GM23248 (cell line): ENCODE measurements at regions not wholly inside any gene's neighbourhood (a gene's known extent, or its start where the extent isn't known, plus 50 kb on each side); places are given as distances from the start of the nearest gene placed in this dataset.
"Not testable (repeated sequence)": the region's sequence is repeated elsewhere in the genome, so short reads cannot be mapped to it uniquely, and the experiment has no call there.

Experiments used
- DNase-seq: peaks from one replicate; pipeline ENCODE4 v3.0.0-alpha.2; 2015
- H2AFZ ChIP-seq: fragments of 200-600 bp; sonication (generic); 2 replicates; pipeline ENCODE4 v1.6.1; 2016; ENCODE audit warnings: antibody characterized with exemption
- H3F3A ChIP-seq: fragments of 200-600 bp; sonication (generic); 2 replicates; pipeline ENCODE4 v1.6.1; 2016; ENCODE audit warnings: mild to moderate bottlenecking, antibody characterized with exemption, mixed run types; ENCODE audit not compliant: insufficient read depth
- H3K27ac ChIP-seq: fragments of 200-600 bp; sonication (generic); 2 replicates; pipeline ENCODE4 v1.5.1; 2016; ENCODE audit warnings: mild to moderate bottlenecking
- H3K27me3 ChIP-seq: fragments of 200-600 bp; sonication (generic); replicated peaks from 2 replicates; pipeline ENCODE4 v1.6.1; 2016; ENCODE audit warnings: mild to moderate bottlenecking; ENCODE audit not compliant: insufficient read depth
- H3K36me3 ChIP-seq: fragments of 200-600 bp; sonication (generic); 2 replicates; pipeline ENCODE4 v1.6.1; 2016; ENCODE audit warnings: low read depth, mild to moderate bottlenecking
- H3K4me1 ChIP-seq: fragments of 200-600 bp; sonication (generic); 2 replicates; pipeline ENCODE4 v1.6.1; 2016; ENCODE audit warnings: mild to moderate bottlenecking; ENCODE audit not compliant: insufficient read depth
- H3K4me2 ChIP-seq: fragments of 200-600 bp; sonication (generic); one replicate; pipeline ENCODE4 v1.6.1; 2016; ENCODE audit warnings: mild to moderate bottlenecking; ENCODE audit not compliant: unreplicated experiment
- H3K4me3 ChIP-seq: fragments of 200-600 bp; sonication (generic); 2 replicates; pipeline ENCODE4 v1.5.1; 2016; ENCODE audit warnings: mild to moderate bottlenecking
- H3K79me2 ChIP-seq: fragments of 200-600 bp; sonication (generic); 2 replicates; pipeline ENCODE4 v1.6.1; 2016; ENCODE audit warnings: mild to moderate bottlenecking; ENCODE audit not compliant: insufficient read depth
- H3K9ac ChIP-seq: fragments of 200-600 bp; sonication (generic); 2 replicates; pipeline ENCODE4 v1.6.1; 2016; ENCODE audit warnings: mild to moderate bottlenecking
- H3K9me2 ChIP-seq: fragments of 200-600 bp; sonication (generic); 2 replicates; pipeline ENCODE4 v1.6.1; 2016; ENCODE audit warnings: mixed run types, mild to moderate bottlenecking, moderate library complexity; ENCODE audit not compliant: insufficient read depth
- H3K9me3 ChIP-seq: fragments of 200-600 bp; sonication (generic); one replicate; pipeline ENCODE4 v1.6.1; 2017; ENCODE audit warnings: low read depth
- H4K20me1 ChIP-seq: fragments of 200-600 bp; sonication (generic); 2 replicates; pipeline ENCODE4 v1.6.0; 2016; ENCODE audit not compliant: insufficient read depth
- EZH2 ChIP-seq: fragments of 200-600 bp; sonication (generic); IDR thresholded peaks from 2 replicates; pipeline ENCODE4 v1.6.1; 2018; ENCODE audit warnings: antibody characterized with exemption, mild to moderate bottlenecking; ENCODE audit not compliant: insufficient read depth, poor library complexity, severe bottlenecking
- EZH2phosphoT487 ChIP-seq: fragments of 200-600 bp; sonication (generic); IDR thresholded peaks from 2 replicates; pipeline ENCODE4 v1.6.1; 2018; ENCODE audit warnings: antibody characterized with exemption, moderate library complexity, mild to moderate bottlenecking, low read depth; ENCODE audit not compliant: insufficient read depth
- WGBS, 2 experiments: methylation state at CpG; one replicate each; pipeline ENCODE4 v1.1.6; 2015 to 2017; ENCODE audit warnings: low lambda C conversion rate in 2 of 2, low coverage in 1 of 2; ENCODE audit errors: missing lambda C conversion rate in 2 of 2; 5-methylcytosine and 5-hydroxymethylcytosine counted together
- in situ Hi-C: fragments of 300-500 bp; cut with MboI; formaldehyde crosslinking; loops from 2 replicates; pipeline ENCODE4 v1.15.0; 2020

DNA sequence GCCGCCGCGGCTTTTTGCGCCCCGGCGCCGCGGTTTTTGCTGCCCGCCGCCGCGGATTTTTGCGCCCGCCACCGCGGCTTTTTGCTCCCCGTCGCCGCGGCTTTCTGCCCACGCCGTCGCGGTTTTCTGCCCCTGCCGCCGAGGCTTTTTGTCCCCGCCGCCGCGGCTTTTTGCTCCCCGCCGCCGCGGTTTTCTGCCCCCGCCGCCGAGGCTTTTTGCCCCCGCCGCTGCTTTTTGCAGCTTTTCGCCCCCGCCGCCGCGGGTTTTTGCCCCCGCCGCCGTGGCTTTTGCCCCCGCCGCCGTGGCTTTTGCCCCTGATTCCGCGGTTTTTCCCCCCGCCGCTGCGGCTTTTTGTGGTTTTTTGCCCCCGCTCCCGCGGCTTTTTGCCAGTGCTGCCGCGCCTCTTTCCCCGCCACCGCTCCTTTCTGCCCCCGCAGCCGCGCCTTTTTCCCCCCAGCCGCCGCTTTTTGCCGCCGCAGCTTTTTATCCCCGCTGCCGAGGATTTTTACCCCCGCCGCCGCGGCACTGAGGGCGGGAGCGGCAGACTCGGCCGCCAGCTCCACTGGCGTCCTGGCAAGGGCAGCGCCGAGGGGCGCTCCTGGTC, 518.6 kb upstream of the WSB1 start:
- H3F3A ChIP-seq, result no peaks in the 10 kb centered on the region
- no peak overlapping the region for H3K9ac ChIP-seq
- H3K79me2 ChIP-seq, result no peaks in the 10 kb centered on the region
- H3K4me3 ChIP-seq, result no peak overlapping the region
- in situ Hi-C loops, result no loop called here
- no peaks in the 10 kb centered on the region for H3K4me1 ChIP-seq
- DNase-seq, result no peak
- H3K27ac ChIP-seq, result no peak overlapping the region
- 60 to 67% methylated on average over 22 to 83 of the region's 83 CpGs for WGBS, 2 experiments
- no peak overlapping the region for H3K4me2 ChIP-seq
- H3K9me3 ChIP-seq, result no peaks in the 10 kb centered on the region
- TF ChIP-seq EZH2phosphoT487 (no peak), EZH2 (no peak)
- H4K20me1 ChIP-seq, result no peaks in the 10 kb centered on the region
- no peaks in the 10 kb centered on the region for H3K27me3 ChIP-seq
- H3K9me2 ChIP-seq, result no peaks in the 10 kb centered on the region
- H3K36me3 ChIP-seq, result no peaks in the 10 kb centered on the region
- H2AFZ ChIP-seq, result no peak overlapping the region

DNA sequence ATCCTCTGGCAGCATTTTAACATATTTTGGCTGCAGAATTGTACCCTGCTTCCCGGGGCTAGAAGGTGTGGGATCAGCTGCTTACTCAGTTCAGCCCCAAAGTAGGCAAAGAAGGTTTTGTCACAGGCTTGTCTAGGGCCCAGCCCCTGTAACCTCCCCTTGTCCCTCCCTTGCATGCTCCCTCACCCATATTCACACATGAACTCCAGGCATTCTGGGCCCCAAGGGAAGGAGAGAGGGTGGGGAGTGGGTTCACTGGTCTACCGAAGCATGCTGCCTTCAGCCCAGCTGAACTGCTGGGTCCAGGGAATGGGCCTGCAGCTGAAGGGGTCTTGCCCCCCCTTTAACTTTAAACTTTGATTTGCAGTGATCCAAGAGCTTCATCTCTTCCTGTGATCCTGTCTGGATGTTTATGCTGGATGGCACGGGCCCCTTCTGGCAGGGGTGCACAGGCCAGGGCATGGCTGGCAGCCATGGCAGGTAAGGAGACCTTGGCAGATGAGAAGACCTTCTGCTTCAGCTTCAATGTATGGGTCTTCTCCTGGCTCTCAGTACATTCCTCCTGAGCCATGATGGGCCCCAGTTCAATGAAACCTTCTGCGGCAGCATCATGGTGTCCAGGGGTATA, 513.6 kb upstream of the WSB1 start:
- H3K9me3 ChIP-seq, H3K27me3 ChIP-seq, H3K4me1 ChIP-seq, H3K79me2 ChIP-seq, H3K4me3 ChIP-seq, in situ Hi-C loops, H3K9me2 ChIP-seq, H3K36me3 ChIP-seq, H3F3A ChIP-seq, H2AFZ ChIP-seq, H3K9ac ChIP-seq, H3K27ac ChIP-seq, H4K20me1 ChIP-seq, H3K4me2 ChIP-seq, DNase-seq: not testable (repeated sequence)
- 27 to 31% methylated on average over 4 of the region's 4 CpGs for WGBS, 2 experiments

DNA sequence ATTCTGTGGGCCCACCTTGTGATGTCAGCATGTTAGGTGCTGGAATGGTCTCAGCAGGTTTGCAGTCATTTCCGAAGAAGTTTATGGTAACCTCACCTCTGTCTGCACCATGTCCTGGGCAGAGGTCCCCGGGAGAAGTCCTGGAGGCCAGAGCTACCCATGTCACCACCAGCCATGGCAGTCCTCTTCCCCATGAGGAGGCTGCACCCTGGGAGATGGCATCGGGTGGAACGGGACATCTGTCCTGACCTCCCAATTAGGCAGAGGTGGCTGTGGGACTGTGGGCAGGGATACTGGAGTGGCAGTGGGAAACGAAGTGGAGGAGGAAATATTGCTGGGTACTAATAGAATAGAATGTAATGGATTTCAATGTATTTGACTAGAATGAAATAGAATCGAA, 511.8 kb upstream of the WSB1 start:
- TF ChIP-seq EZH2, result no peak
- TF ChIP-seq EZH2phosphoT487, result no peak
- H3K9me2 ChIP-seq, result no peaks in the 10 kb centered on the region
- H4K20me1 ChIP-seq, result no peaks in the 10 kb centered on the region
- DNase-seq, result no peak
- no peaks in the 10 kb centered on the region for H3K27me3 ChIP-seq
- H3K4me1 ChIP-seq, result no peaks in the 10 kb centered on the region
- H3K9me3 ChIP-seq, result no peaks in the 10 kb centered on the region
- no peaks in the 10 kb centered on the region for H3K79me2 ChIP-seq
- H3F3A ChIP-seq, result no peaks in the 10 kb centered on the region
- in situ Hi-C loops, result no loop called here
- no peak overlapping the region for H2AFZ ChIP-seq
- no peak overlapping the region for H3K27ac ChIP-seq
- no peak overlapping the region for H3K9ac ChIP-seq
- no peak overlapping the region for H3K4me3 ChIP-seq
- WGBS, 2 experiments, result 31 to 34% methylated on average over 6 of the region's 6 CpGs
- H3K4me2 ChIP-seq, result no peak overlapping the region
- no peaks in the 10 kb centered on the region for H3K36me3 ChIP-seq

DNA sequence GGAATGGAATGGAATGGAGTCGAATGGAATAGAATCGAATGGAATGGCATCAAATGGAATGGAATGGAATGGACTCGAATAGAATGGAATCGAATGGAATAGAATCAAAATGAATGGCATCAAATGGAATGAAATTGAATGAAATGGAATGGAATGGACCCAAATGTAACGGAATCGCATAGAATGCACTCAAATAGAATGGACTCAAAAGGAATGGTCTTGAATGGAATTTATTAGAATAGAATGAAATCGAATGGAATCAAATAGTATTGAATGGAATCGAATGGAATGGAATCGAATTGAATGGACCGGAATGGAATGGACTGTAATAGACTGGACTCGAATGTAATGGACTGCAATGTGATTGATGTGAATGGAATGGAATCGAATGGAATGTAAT, 501.4 kb upstream of the WSB1 start:
- peaks cover 3% of the 10 kb centered on the region for H3K9me3 ChIP-seq
- no peaks in the 10 kb centered on the region for H3K9me2 ChIP-seq
- H3K4me3 ChIP-seq, result no peak overlapping the region
- TF ChIP-seq EZH2 (no peak), EZH2phosphoT487 (no peak)
- no peak overlapping the region for H3K27ac ChIP-seq
- WGBS, 2 experiments, result 39 to 40% methylated on average over 12 of the region's 12 CpGs
- no peaks in the 10 kb centered on the region for H3K4me1 ChIP-seq
- peak; percentile 1 for DNase-seq
- in situ Hi-C loops, result no loop called here
- no peaks in the 10 kb centered on the region for H3K79me2 ChIP-seq
- no peak overlapping the region for H3K4me2 ChIP-seq
- no peaks in the 10 kb centered on the region for H3K36me3 ChIP-seq
- H3F3A ChIP-seq, result no peaks in the 10 kb centered on the region
- H4K20me1 ChIP-seq, result no peaks in the 10 kb centered on the region
- H3K27me3 ChIP-seq, result no peaks in the 10 kb centered on the region
- H2AFZ ChIP-seq, result no peak overlapping the region
- no peak overlapping the region for H3K9ac ChIP-seq

DNA sequence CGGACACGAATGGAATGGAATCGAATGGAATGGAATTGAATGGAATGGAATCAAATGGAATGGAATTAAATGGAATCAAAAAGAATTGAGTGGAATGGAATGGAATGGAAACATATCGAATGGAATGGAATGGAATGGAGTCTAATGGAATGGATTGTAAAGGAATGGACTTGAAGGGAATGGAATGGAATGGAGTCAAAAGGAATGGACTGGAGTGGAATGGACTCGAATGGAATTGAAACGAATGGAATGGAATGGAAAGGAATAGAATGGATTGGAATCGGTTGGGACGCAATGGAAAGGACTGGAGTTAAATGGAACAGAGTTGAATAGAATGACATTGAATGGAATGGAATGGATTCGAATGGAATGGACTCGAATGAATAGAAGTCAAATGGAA, 486.9 kb upstream of the WSB1 start:
- H3F3A ChIP-seq, result no peaks in the 10 kb centered on the region
- peaks cover 6% of the 10 kb centered on the region; the same call in 1 of the 2 replicates for H3K9me2 ChIP-seq
- H3K27me3 ChIP-seq, result no peaks in the 10 kb centered on the region
- no peak overlapping the region for H3K4me2 ChIP-seq
- H3K27ac ChIP-seq, result no peak overlapping the region
- no peaks in the 10 kb centered on the region for H3K4me1 ChIP-seq
- no peaks in the 10 kb centered on the region for H3K9me3 ChIP-seq
- DNase-seq, result no peak
- H3K36me3 ChIP-seq, result no peaks in the 10 kb centered on the region
- no peaks in the 10 kb centered on the region for H4K20me1 ChIP-seq
- no peak overlapping the region for H3K9ac ChIP-seq
- no peak overlapping the region for H3K4me3 ChIP-seq
- H2AFZ ChIP-seq, result no peak overlapping the region
- H3K79me2 ChIP-seq, result no peaks in the 10 kb centered on the region
- WGBS, 2 experiments, result 42 to 43% methylated on average over 10 of the region's 10 CpGs
- in situ Hi-C loops, result no loop called here
- TF ChIP-seq EZH2phosphoT487 (no peak), EZH2 (no peak)
